K562 (cell line): ENCODE measurements at regions not wholly inside any gene's neighbourhood (a gene's known extent, or its start where the extent isn't known, plus 50 kb on each side); places are given as distances from the start of the nearest gene placed in this dataset.

Source experiments
- ATAC-seq: fragments of 200-7000 bp; cut with Tn5 transposase; 3 replicates; pipeline ENCODE4 v1.9.1; 2020; ENCODE audit warnings: moderate library complexity
- BruUV-seq: library from RNA; stranded (reverse); fragments of 400-500 nt; replicated peaks from 2 replicates; lab custom pipeline; 2021; lab: Mats Ljungman, UMichigan
- CTCF ChIA-PET: fragments of 300-600 bp; formaldehyde crosslinking; extraction: SDS; loops from one replicate; lab custom pipeline; 2021; ENCODE audit warnings: low intra/inter-chr PET ratio; lab: Yijun Ruan, JAX
- POLR2A ChIA-PET: fragments of 300-600, 350-650 bp; sonication (Branson Sonifier 250); formaldehyde crosslinking; extraction: SDS; loops from one replicate; lab custom pipeline; 2021; ENCODE audit warnings: antibody characterized with exemption, inconsistent platforms; lab: Yijun Ruan, JAX
- DNase-seq, 4 experiments: peaks; one replicate each; pipeline versions ENCODE4 v3.0.0 to v3.0.0-alpha.2; 2011 to 2018; ENCODE audit warnings: low spot score in 3 of 4, mixed read lengths in 3 of 4; ENCODE audit errors: extremely low read depth in 1 of 4
- FAIRE-seq: peaks from 2 replicates; lab custom pipeline; 2011; peaks lifted over from hg19 to GRCh38; lab: Jason Lieb, UNC
- H2AFZ ChIP-seq: 2 replicates; pipeline ENCODE4 v1.6.0; 2011; ENCODE audit warnings: low read depth, low read length, control low read depth, inconsistent platforms
- H3K27ac ChIP-seq: fragments of 200-600 bp; 3 replicates; pipeline ENCODE4 v1.8.0; 2011; ENCODE audit warnings: low read depth, mild to moderate bottlenecking, control low read depth, inconsistent platforms, low read length, moderate library complexity, mixed read lengths; ENCODE audit errors: extremely low read depth
- H3K27me3 ChIP-seq, 2 experiments: fragments of 300-600 bp in 1 of 2; 2 replicates in 1 of 2; 3 replicates in 1 of 2; pipeline versions ENCODE4 v1.6.0 to v1.8.0; 2011; ENCODE audit warnings: inconsistent platforms in 2 of 2, low read length in 2 of 2, mild to moderate bottlenecking in 1 of 2, mixed read lengths in 1 of 2, moderate library complexity in 1 of 2; ENCODE audit not compliant: control insufficient read depth in 2 of 2, insufficient read depth in 2 of 2
- H3K36me3 ChIP-seq: fragments of 300-600 bp; 3 replicates; pipeline ENCODE4 v1.8.0; 2011; ENCODE audit warnings: mild to moderate bottlenecking, low read length, inconsistent platforms; ENCODE audit not compliant: control insufficient read depth, insufficient read depth
- H3K4me1 ChIP-seq, 2 experiments: fragments of 200-600 bp in 1 of 2; replicated peaks in 1 of 2; 2 replicates in 1 of 2; 3 replicates in 1 of 2; pipeline versions ENCODE4 v1.5.1 to v1.8.0; 2011; ENCODE audit warnings: inconsistent platforms in 2 of 2, low read length in 2 of 2, mild to moderate bottlenecking in 1 of 2, mixed read lengths in 1 of 2, moderate library complexity in 1 of 2; ENCODE audit not compliant: control insufficient read depth in 2 of 2, insufficient read depth in 2 of 2
- H3K4me2 ChIP-seq: 2 replicates; pipeline ENCODE4 v1.6.1; 2011; ENCODE audit warnings: low read length, control low read depth, inconsistent platforms, mixed read lengths; ENCODE audit not compliant: insufficient read depth
- H3K4me3 ChIP-seq: fragments of 200-600 bp; sonication (generic), shearing (Covaris generic); 2 replicates; pipeline ENCODE4 v1.5.1; 2016; ENCODE audit warnings: control low read depth, inconsistent platforms
- H3K79me2 ChIP-seq: fragments of 200-600 bp; 3 replicates; pipeline ENCODE4 v1.8.0; 2011; ENCODE audit warnings: low read length, inconsistent platforms; ENCODE audit not compliant: control insufficient read depth, insufficient read depth
- H3K9ac ChIP-seq, 2 experiments: 2 replicates each; pipeline versions ENCODE4 v1.6.0 to v1.6.1; 2011; ENCODE audit warnings: low read depth in 2 of 2, low read length in 2 of 2, control low read depth in 1 of 2, inconsistent platforms in 1 of 2, mild to moderate bottlenecking in 1 of 2, mixed read lengths in 1 of 2; ENCODE audit not compliant: insufficient read depth in 1 of 2
- H3K9me1 ChIP-seq: one replicate; pipeline ENCODE4 v1.6.0; 2011; ENCODE audit warnings: inconsistent platforms, mild to moderate bottlenecking, low read length, moderate library complexity; ENCODE audit not compliant: control insufficient read depth, insufficient read depth
- H3K9me3 ChIP-seq: replicated peaks from 2 replicates; pipeline ENCODE4 v1.5.1; 2011; ENCODE audit warnings: low read depth, low read length, inconsistent platforms; ENCODE audit not compliant: control insufficient read depth, insufficient read depth
- H4K20me1 ChIP-seq: replicated peaks from 2 replicates; pipeline ENCODE4 v1.6.1; 2011; ENCODE audit warnings: low read length, inconsistent platforms, mixed read lengths; ENCODE audit not compliant: control insufficient read depth, insufficient read depth
- BHLHE40 ChIP-seq: IDR thresholded peaks from 2 replicates; pipeline ENCODE4 v1.6.1; 2011; ENCODE audit warnings: low read length, improper control_type of control experiment
- EP400 ChIP-seq: fragments of 450-650 bp; IDR thresholded peaks from 2 replicates; pipeline ENCODE4 v1.6.1; 2017; ENCODE audit warnings: antibody characterized with exemption, mild to moderate bottlenecking, moderate library complexity
- HSF4 ChIP-seq: fragments of 250-450 bp; sonication (Bioruptor Pico); IDR thresholded peaks from 2 replicates; pipeline ENCODE4 v2.1.2; 2022; ENCODE audit warnings: mild to moderate bottlenecking, moderate library complexity, borderline replicate concordance
- JUND ChIP-seq, 2 experiments: IDR thresholded peaks; 2 replicates in 1 of 2; 3 replicates in 1 of 2; pipeline ENCODE4 v1.6.1; 2011; ENCODE audit warnings: borderline replicate concordance in 2 of 2, low read depth in 2 of 2, low read length in 2 of 2, improper control_type of control experiment in 1 of 2, missing biosample characterization in 1 of 2, missing genetic modification characterization in 1 of 2, missing genetic modification reagents in 1 of 2
- NR2F6 ChIP-seq: fragments of 450-650 bp; formaldehyde crosslinking; IDR thresholded peaks from 2 replicates; pipeline ENCODE4 v1.4.0; 2020; ENCODE audit warnings: mild to moderate bottlenecking
- TEAD2 ChIP-seq: fragments of 450-650 bp; IDR thresholded peaks from 2 replicates; pipeline ENCODE4 v1.6.1; 2016; ENCODE audit warnings: missing genetic modification characterization, control low read depth, missing compliant biosample characterization
- WHSC1 ChIP-seq: IDR thresholded peaks from one replicate; pipeline ENCODE4 v1.6.1; 2012; ENCODE audit warnings: low read length, control low read depth, inconsistent platforms
- ZFP1 ChIP-seq: fragments of 450-650 bp; formaldehyde crosslinking; IDR thresholded peaks from 2 replicates; pipeline ENCODE4 v1.4.0; 2020; ENCODE audit warnings: mild to moderate bottlenecking, mixed read lengths
- ZNF253 ChIP-seq: fragments of 250-450 bp; sonication (Bioruptor Pico); conservative IDR thresholded peaks from 2 replicates; pipeline ENCODE4 v1.6.1; 2021; ENCODE audit warnings: mild to moderate bottlenecking
- ZNF436 ChIP-seq: fragments of 250-450, 450-650 bp; sonication (Bioruptor Pico); formaldehyde crosslinking; IDR thresholded peaks from 2 replicates; pipeline ENCODE4 v1.7.0; 2020; ENCODE audit warnings: mild to moderate bottlenecking
- ZNF445 ChIP-seq: fragments of 250-450 bp; sonication (Bioruptor Pico); IDR thresholded peaks from 2 replicates; pipeline ENCODE4 v1.4.0; 2020; ENCODE audit warnings: low read depth, mild to moderate bottlenecking, moderate library complexity
- ZNF583 ChIP-seq: fragments of 250-450 bp; sonication (Bioruptor Pico); IDR thresholded peaks from 2 replicates; pipeline ENCODE4 v1.4.0; 2020
- WGBS: fragments of 100-300 bp; shearing (Covaris generic); methylation state at CpG from one replicate; pipeline ENCODE4 v1.1.6; 2016; ENCODE audit warnings: low coverage, mixed read lengths; ENCODE audit not compliant: insufficient coverage; ENCODE audit errors: missing lambda C conversion rate; 5-methylcytosine and 5-hydroxymethylcytosine counted together
- in situ Hi-C: fragments of 300-500 bp; cut with MboI; formaldehyde crosslinking; loops from 4 replicates; pipeline ENCODE4 v1.15.0; 2018; ENCODE audit warnings: inconsistent platforms, mixed read lengths
- intact Hi-C: fragments of 100-400 bp; cut with micrococcal nuclease; formaldehyde crosslinking; loops from 2 replicates; pipeline ENCODE4 v1.14.2; 2022
- TF ChIP-seq, protein P1 (sequence below): fragments of 450-650 bp; IDR thresholded peaks from 2 replicates; pipeline ENCODE4 v1.6.1; 2016; ENCODE audit warnings: low read depth, mild to moderate bottlenecking, moderate library complexity
- TF ChIP-seq, protein P2 (sequence below): IDR thresholded peaks from 2 replicates; pipeline ENCODE4 v1.6.1; 2014; ENCODE audit warnings: antibody characterized with exemption
- TF ChIP-seq, protein P3 (sequence below): fragments of 250-450 bp; sonication (Bioruptor Pico); IDR thresholded peaks from 2 replicates; pipeline ENCODE4 v1.5.0; 2020; ENCODE audit warnings: mild to moderate bottlenecking, borderline replicate concordance
- TF ChIP-seq, protein P4 (sequence below): fragments of 250-450 bp; sonication (Bioruptor Pico); IDR thresholded peaks from 2 replicates; pipeline ENCODE4 v1.5.0; 2020; ENCODE audit warnings: mild to moderate bottlenecking

GRCh38 chr12:4026517-4026916 lies 153.3 kb upstream of the PARP11 start:
- Histone ChIP-seq H3K9me3 (no peaks in the 10 kb centered on the region), H3K79me2 (no peaks in the 10 kb centered on the region), H2AFZ (no peak overlapping the region), H3K9ac (no peak overlapping the region), H3K27me3 (peaks cover 2 to 45% of the 10 kb centered on the region in 2 experiments; a peak in 3 of 5 replicates), H3K4me1 (peaks cover 0 to 6% of the 10 kb centered on the region in 2 experiments; a peak in 2 of 5 replicates), H3K4me3 (no peak overlapping the region), H3K27ac (no peak overlapping the region), H4K20me1 (no peaks in the 10 kb centered on the region), H3K4me2 (no peak overlapping the region), H3K36me3 (no peaks in the 10 kb centered on the region), H3K9me1 (no peaks in the 10 kb centered on the region)
- DNase-seq = no peak
- ATAC-seq = no peak
- FAIRE-seq = no peak
- in situ Hi-C loops = no loop called here
- ChIA-PET CTCF (no interaction called here), POLR2A (no interaction called here)
- BruUV-seq = no TSS peak
- intact Hi-C loops = no loop called here
- TF ChIP-seq, protein P1, sequence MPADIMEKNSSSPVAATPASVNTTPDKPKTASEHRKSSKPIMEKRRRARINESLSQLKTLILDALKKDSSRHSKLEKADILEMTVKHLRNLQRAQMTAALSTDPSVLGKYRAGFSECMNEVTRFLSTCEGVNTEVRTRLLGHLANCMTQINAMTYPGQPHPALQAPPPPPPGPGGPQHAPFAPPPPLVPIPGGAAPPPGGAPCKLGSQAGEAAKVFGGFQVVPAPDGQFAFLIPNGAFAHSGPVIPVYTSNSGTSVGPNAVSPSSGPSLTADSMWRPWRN = no peak
- TF ChIP-seq ZNF253 (no peak), ZNF583 (CRISPR knock-in tag) (no peak), NR2F6 (CRISPR knock-in tag) (no peak), ZNF436 (CRISPR knock-in tag) (no peak), JUND (IDR thresholded peaks at IDR 0.05; ENCODE audit: borderline replicate concordance, low read depth, low read length) (no peak), JUND (tag; IDR thresholded peaks at IDR 0.05; ENCODE audit: borderline replicate concordance, low read depth, low read length) (no peak), HSF4 (CRISPR knock-in tag) (no peak), ZFP1 (no peak), ZNF445 (CRISPR knock-in tag) (no peak), WHSC1 (no peak), BHLHE40 (no peak), TEAD2 (tag) (no peak), EP400 (no peak)
- TF ChIP-seq, protein P2, sequence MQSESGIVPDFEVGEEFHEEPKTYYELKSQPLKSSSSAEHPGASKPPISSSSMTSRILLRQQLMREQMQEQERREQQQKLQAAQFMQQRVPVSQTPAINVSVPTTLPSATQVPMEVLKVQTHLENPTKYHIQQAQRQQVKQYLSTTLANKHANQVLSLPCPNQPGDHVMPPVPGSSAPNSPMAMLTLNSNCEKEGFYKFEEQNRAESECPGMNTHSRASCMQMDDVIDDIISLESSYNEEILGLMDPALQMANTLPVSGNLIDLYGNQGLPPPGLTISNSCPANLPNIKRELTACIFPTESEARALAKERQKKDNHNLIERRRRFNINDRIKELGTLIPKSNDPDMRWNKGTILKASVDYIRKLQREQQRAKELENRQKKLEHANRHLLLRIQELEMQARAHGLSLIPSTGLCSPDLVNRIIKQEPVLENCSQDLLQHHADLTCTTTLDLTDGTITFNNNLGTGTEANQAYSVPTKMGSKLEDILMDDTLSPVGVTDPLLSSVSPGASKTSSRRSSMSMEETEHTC = no peak
- TF ChIP-seq, protein P3, sequence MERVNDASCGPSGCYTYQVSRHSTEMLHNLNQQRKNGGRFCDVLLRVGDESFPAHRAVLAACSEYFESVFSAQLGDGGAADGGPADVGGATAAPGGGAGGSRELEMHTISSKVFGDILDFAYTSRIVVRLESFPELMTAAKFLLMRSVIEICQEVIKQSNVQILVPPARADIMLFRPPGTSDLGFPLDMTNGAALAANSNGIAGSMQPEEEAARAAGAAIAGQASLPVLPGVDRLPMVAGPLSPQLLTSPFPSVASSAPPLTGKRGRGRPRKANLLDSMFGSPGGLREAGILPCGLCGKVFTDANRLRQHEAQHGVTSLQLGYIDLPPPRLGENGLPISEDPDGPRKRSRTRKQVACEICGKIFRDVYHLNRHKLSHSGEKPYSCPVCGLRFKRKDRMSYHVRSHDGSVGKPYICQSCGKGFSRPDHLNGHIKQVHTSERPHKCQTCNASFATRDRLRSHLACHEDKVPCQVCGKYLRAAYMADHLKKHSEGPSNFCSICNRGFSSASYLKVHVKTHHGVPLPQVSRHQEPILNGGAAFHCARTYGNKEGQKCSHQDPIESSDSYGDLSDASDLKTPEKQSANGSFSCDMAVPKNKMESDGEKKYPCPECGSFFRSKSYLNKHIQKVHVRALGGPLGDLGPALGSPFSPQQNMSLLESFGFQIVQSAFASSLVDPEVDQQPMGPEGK = no peak
- TF ChIP-seq, protein P4, sequence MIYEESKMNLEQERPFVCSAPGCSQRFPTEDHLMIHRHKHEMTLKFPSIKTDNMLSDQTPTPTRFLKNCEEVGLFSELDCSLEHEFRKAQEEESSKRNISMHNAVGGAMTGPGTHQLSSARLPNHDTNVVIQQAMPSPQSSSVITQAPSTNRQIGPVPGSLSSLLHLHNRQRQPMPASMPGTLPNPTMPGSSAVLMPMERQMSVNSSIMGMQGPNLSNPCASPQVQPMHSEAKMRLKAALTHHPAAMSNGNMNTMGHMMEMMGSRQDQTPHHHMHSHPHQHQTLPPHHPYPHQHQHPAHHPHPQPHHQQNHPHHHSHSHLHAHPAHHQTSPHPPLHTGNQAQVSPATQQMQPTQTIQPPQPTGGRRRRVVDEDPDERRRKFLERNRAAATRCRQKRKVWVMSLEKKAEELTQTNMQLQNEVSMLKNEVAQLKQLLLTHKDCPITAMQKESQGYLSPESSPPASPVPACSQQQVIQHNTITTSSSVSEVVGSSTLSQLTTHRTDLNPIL (CRISPR knock-in tag) = no peak
- 0% methylated on average over 7 of the region's 7 CpGs for whole genome bisulfite sequencing
